Panc1 (cell line): ENCODE measurements at regions not wholly inside any gene's neighbourhood (a gene's known extent, or its start where the extent isn't known, plus 50 kb on each side); places are given as distances from the start of the nearest gene placed in this dataset.

Experiments used
- ATAC-seq: fragments of 200-7000 bp; cut with Tn5 transposase; 2 replicates; pipeline ENCODE4 v1.9.1; 2020; ENCODE audit warnings: mild to moderate bottlenecking, moderate library complexity
- BruUV-seq: library from RNA; stranded (reverse); fragments of 400-500 nt; replicated peaks from 2 replicates; lab custom pipeline; 2021; lab: Mats Ljungman, UMichigan
- CTCF ChIA-PET: fragments of 300-600 bp; sonication (Branson Sonifier 250); formaldehyde crosslinking; loops from one replicate; lab custom pipeline; 2022; ENCODE audit warnings: antibody characterized with exemption; lab: Charles Lee
- POLR2A ChIA-PET: fragments of 300-600 bp; sonication (Branson Sonifier 250); formaldehyde crosslinking; loops from one replicate; lab custom pipeline; 2022; ENCODE audit warnings: antibody characterized with exemption; lab: Charles Lee
- DNase-seq: peaks from one replicate; pipeline ENCODE4 v3.0.0-alpha.2; 2010; ENCODE audit warnings: low read depth, low spot score
- H3K27ac ChIP-seq: 2 replicates; pipeline ENCODE4 v1.5.1; 2011; ENCODE audit warnings: mild to moderate bottlenecking, low read length, inconsistent platforms
- H3K27me3 ChIP-seq: fragments of 200-500 bp; sonication (Bioruptor generic); 2 replicates; pipeline ENCODE4 v1.6.0; 2014; ENCODE audit warnings: low read length, inconsistent platforms; ENCODE audit not compliant: control insufficient read depth, insufficient read depth
- H3K36me3 ChIP-seq: fragments of 200-500 bp; sonication (Bioruptor generic); 2 replicates; pipeline ENCODE4 v1.5.1; 2014; ENCODE audit warnings: inconsistent platforms, mild to moderate bottlenecking, low read length, moderate library complexity; ENCODE audit not compliant: control insufficient read depth, insufficient read depth
- H3K4me1 ChIP-seq: 2 replicates; pipeline ENCODE4 v1.5.1; 2011; ENCODE audit warnings: inconsistent platforms, mild to moderate bottlenecking, low read length, moderate library complexity; ENCODE audit not compliant: control insufficient read depth, insufficient read depth
- H3K4me3 ChIP-seq, 2 experiments: 2 replicates each; pipeline ENCODE4 v1.5.1; 2011 to 2012; ENCODE audit warnings: low read depth in 2 of 2, low read length in 2 of 2, mild to moderate bottlenecking in 2 of 2, inconsistent platforms in 1 of 2, moderate library complexity in 1 of 2
- H3K9me3 ChIP-seq: fragments of 200-500 bp; sonication (Bioruptor generic); 2 replicates; pipeline ENCODE4 v1.5.1; 2014; ENCODE audit warnings: low read depth, mild to moderate bottlenecking, inconsistent platforms, low read length, moderate library complexity; ENCODE audit not compliant: control insufficient read depth, insufficient read depth
- POLR2AphosphoS5 ChIP-seq: IDR thresholded peaks from 2 replicates; pipeline ENCODE4 v1.6.1; 2012; ENCODE audit warnings: mild to moderate bottlenecking, low read depth, low read length, moderate library complexity
- SIN3A ChIP-seq: IDR thresholded peaks from 2 replicates; pipeline ENCODE4 v1.6.1; 2012; ENCODE audit warnings: low read depth, mild to moderate bottlenecking, low read length, moderate library complexity, borderline replicate concordance; ENCODE audit not compliant: insufficient read depth
- TCF7L2 ChIP-seq: IDR thresholded peaks from 2 replicates; pipeline ENCODE4 v1.6.1; 2011; ENCODE audit warnings: mild to moderate bottlenecking, low read depth, low read length, inconsistent platforms
- in situ Hi-C: cut with HindIII; loops from 2 replicates; pipeline ENCODE4 v1.10.0; 2016; ENCODE audit warnings: low sequenced_read_pairs, low pct_unique_long_range_greater_than_20kb
- intact Hi-C: fragments of 100-400 bp; cut with micrococcal nuclease; formaldehyde crosslinking; loops from one replicate; pipeline ENCODE4 v1.10.0; 2022; ENCODE audit not compliant: unreplicated experiment
- TF ChIP-seq, protein P1 (sequence below), 2 experiments: IDR thresholded peaks; 2 replicates each; pipeline ENCODE4 v1.6.1; 2011 to 2012; ENCODE audit warnings: low read depth in 2 of 2, control low read depth in 1 of 2, low read length in 1 of 2, mild to moderate bottlenecking in 1 of 2, moderate library complexity in 1 of 2; ENCODE audit not compliant: insufficient read depth in 1 of 2
- TF ChIP-seq, protein P2 (sequence below): fragments of 450-650 bp; IDR thresholded peaks from 2 replicates; pipeline ENCODE4 v1.5.1; 2017; ENCODE audit warnings: mild to moderate bottlenecking

DNA sequence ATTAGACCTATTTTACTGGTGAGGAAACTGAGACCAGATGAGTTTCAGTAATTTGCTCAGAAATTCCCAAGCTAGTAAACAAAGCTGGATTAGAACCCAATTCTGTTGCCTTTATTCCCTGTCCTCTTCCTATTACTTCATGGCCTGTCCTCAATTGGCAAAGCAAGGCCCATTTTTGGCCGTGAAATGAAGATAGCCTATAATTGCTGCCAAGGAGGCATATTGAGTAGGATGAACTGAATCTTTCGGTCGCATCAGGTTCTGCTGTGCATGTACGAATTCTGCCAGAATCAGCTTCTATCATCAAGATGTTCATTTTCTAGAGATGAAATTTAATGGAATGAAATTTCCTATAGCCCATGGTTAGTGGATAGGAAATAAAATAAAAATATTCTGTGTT, 1485.2 kb upstream of the PIK3C3 start:
- no peak for TF ChIP-seq SIN3A
- Histone ChIP-seq H3K4me1 (no peaks in the 10 kb centered on the region), H3K27me3 (no peaks in the 10 kb centered on the region), H3K4me3 (no peak overlapping the region), H3K9me3 (no peaks in the 10 kb centered on the region), H3K27ac (no peak overlapping the region), H3K36me3 (no peaks in the 10 kb centered on the region)
- intact Hi-C loops = no loop called here
- POLR2A ChIA-PET = no interaction called here
- CTCF ChIA-PET = interaction anchor here (0.5 kb wide), 1 partner anchor 18 kb away, joined by 6 read pairs; no protein-coding TSS in a partner anchor
- ATAC-seq (no peak), DNase-seq (no peak)
- BruUV-seq = no TSS peak
- in situ Hi-C loops = no loop called here

DNA sequence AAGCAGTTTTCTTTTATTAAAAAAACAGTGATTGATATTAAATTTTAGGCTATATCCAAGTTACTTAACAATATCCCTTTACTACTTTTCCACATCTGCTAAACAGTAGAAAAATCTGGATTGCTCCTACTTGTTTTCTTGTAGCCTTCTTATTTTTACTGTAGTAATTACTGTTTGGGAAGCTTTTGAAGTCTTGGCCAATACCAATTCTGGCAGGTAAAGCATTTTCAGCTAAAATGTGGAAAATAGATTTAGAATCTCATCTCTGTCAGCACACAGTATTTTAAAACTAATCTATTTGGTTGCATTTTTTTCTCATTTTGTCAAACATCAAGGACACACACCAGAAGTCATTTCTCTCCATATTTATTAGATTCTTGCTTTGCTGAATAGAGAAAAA, 1485.7 kb upstream of the PIK3C3 start:
- Histone ChIP-seq H3K9me3 (no peaks in the 10 kb centered on the region), H3K4me1 (no peaks in the 10 kb centered on the region), H3K4me3 (no peak overlapping the region), H3K27ac (no peak overlapping the region), H3K27me3 (no peaks in the 10 kb centered on the region), H3K36me3 (no peaks in the 10 kb centered on the region)
- DNase-seq (no peak), ATAC-seq (no peak)
- no TSS peak for BruUV-seq
- ChIA-PET CTCF (no interaction called here), POLR2A (no interaction called here)
- in situ Hi-C loops (no loop called here), intact Hi-C loops (no loop called here)
- TF ChIP-seq, protein P1, sequence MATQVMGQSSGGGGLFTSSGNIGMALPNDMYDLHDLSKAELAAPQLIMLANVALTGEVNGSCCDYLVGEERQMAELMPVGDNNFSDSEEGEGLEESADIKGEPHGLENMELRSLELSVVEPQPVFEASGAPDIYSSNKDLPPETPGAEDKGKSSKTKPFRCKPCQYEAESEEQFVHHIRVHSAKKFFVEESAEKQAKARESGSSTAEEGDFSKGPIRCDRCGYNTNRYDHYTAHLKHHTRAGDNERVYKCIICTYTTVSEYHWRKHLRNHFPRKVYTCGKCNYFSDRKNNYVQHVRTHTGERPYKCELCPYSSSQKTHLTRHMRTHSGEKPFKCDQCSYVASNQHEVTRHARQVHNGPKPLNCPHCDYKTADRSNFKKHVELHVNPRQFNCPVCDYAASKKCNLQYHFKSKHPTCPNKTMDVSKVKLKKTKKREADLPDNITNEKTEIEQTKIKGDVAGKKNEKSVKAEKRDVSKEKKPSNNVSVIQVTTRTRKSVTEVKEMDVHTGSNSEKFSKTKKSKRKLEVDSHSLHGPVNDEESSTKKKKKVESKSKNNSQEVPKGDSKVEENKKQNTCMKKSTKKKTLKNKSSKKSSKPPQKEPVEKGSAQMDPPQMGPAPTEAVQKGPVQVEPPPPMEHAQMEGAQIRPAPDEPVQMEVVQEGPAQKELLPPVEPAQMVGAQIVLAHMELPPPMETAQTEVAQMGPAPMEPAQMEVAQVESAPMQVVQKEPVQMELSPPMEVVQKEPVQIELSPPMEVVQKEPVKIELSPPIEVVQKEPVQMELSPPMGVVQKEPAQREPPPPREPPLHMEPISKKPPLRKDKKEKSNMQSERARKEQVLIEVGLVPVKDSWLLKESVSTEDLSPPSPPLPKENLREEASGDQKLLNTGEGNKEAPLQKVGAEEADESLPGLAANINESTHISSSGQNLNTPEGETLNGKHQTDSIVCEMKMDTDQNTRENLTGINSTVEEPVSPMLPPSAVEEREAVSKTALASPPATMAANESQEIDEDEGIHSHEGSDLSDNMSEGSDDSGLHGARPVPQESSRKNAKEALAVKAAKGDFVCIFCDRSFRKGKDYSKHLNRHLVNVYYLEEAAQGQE (IDR thresholded peaks at IDR 0.05; ENCODE audit: insufficient read depth in 1 of 2, low read depth in 2 of 2, low read length in 1 of 2) = no peak
- no peak for TF ChIP-seq POLR2AphosphoS5
- no peak for TF ChIP-seq SIN3A
- TF ChIP-seq, protein P2, sequence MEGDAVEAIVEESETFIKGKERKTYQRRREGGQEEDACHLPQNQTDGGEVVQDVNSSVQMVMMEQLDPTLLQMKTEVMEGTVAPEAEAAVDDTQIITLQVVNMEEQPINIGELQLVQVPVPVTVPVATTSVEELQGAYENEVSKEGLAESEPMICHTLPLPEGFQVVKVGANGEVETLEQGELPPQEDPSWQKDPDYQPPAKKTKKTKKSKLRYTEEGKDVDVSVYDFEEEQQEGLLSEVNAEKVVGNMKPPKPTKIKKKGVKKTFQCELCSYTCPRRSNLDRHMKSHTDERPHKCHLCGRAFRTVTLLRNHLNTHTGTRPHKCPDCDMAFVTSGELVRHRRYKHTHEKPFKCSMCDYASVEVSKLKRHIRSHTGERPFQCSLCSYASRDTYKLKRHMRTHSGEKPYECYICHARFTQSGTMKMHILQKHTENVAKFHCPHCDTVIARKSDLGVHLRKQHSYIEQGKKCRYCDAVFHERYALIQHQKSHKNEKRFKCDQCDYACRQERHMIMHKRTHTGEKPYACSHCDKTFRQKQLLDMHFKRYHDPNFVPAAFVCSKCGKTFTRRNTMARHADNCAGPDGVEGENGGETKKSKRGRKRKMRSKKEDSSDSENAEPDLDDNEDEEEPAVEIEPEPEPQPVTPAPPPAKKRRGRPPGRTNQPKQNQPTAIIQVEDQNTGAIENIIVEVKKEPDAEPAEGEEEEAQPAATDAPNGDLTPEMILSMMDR = no peak
- no peak for TF ChIP-seq TCF7L2

DNA sequence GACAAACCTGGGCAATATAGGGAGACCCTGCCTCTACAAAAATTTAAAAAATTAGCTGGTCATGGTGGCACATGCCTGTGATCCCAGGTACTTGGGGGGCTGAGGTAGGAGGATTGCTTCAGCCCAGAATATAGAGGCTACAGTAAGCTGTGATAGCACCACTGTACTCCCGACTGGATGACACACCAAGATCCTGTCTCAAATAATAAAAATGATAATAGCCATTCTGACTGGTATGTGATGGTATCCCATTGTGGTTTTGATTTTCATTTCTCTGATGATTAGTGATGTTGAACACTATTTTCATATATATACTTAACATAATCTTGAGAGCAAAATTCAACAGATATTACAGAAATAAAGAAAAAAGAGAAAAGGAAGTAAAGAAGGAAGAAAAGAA, 1491.0 kb upstream of the PIK3C3 start:
- POLR2A ChIA-PET = no interaction called here
- H3K36me3 ChIP-seq = no peaks in the 10 kb centered on the region
- intact Hi-C loops = no loop called here

More for the DNA sequence above, 1491.0 kb upstream of the PIK3C3 start:
- TF ChIP-seq POLR2AphosphoS5 (no peak), TCF7L2 (no peak), SIN3A (no peak)
- TF ChIP-seq, protein P1 (IDR thresholded peaks at IDR 0.05; ENCODE audit: insufficient read depth in 1 of 2, low read depth in 2 of 2, low read length in 1 of 2) = no peak
- TF ChIP-seq, protein P2 = no peak
- Histone ChIP-seq H3K4me3 (no peak overlapping the region), H3K27me3 (no peaks in the 10 kb centered on the region), H3K9me3 (no peaks in the 10 kb centered on the region), H3K4me1 (no peaks in the 10 kb centered on the region), H3K27ac (no peak overlapping the region)
- CTCF ChIA-PET = no interaction called here
- DNase-seq = no peak
- ATAC-seq = no peak
- in situ Hi-C loops = no loop called here
- no TSS peak for BruUV-seq
